OCI-M2 (cell line): ENCODE measurements at regions not wholly inside any gene's neighbourhood (a gene's known extent, or its start where the extent isn't known, plus 50 kb on each side); places are given as distances from the start of the nearest gene placed in this dataset.
"Not testable (repeated sequence)": the region's sequence is repeated elsewhere in the genome, so short reads cannot be mapped to it uniquely, and the experiment has no call there.

Source experiments
- DNase-seq: peaks from one replicate; lab custom pipeline; 2025; ENCODE audit not compliant: unreplicated experiment; lab: John Stamatoyannopoulos, UW

GRCh38 chr5:105168806-105169205 is 1606.2 kb upstream of the NUDT12 start:
- DNase-seq, result no peak

GRCh38 chr5:105167092-105167491 is 1604.5 kb upstream of the NUDT12 start:
- DNase-seq, result no peak

GRCh38 chr5:105163547-105163946 is 1601.0 kb upstream of the NUDT12 start:
- no peak for DNase-seq

GRCh38 chr5:105162557-105162956 is 1600.0 kb upstream of the NUDT12 start:
- not testable (repeated sequence) for DNase-seq

- no peak for DNase-seq
Measured at GRCh38 chr5:105158526-105158925, 1595.9 kb upstream of the NUDT12 start.

- no peak for DNase-seq
Measured at GRCh38 chr5:105150323-105150722, 1587.7 kb upstream of the NUDT12 start.

- no peak for DNase-seq
Measured at GRCh38 chr5:105146867-105147266, 1584.3 kb upstream of the NUDT12 start.

- DNase-seq, result no peak
Measured at GRCh38 chr5:105145152-105145551, 1582.6 kb upstream of the NUDT12 start.

- no peak for DNase-seq
Measured at GRCh38 chr5:105134328-105134727, 1571.7 kb upstream of the NUDT12 start.

- DNase-seq, result no peak
Measured at GRCh38 chr5:105133087-105133486, 1570.5 kb upstream of the NUDT12 start.

GRCh38 chr5:105132581-105132980 is 1570.0 kb upstream of the NUDT12 start:
- no peak for DNase-seq

- DNase-seq, result no peak
Measured at GRCh38 chr5:105131045-105131444, 1568.5 kb upstream of the NUDT12 start.

- no peak for DNase-seq
Measured at GRCh38 chr5:105101577-105101976, 1539.0 kb upstream of the NUDT12 start.

GRCh38 chr5:105088961-105089360 is 1526.4 kb upstream of the NUDT12 start:
- no peak for DNase-seq

- DNase-seq, result no peak
Measured at GRCh38 chr5:105088102-105088501, 1525.5 kb upstream of the NUDT12 start.

- DNase-seq, result no peak
Measured at GRCh38 chr5:105057893-105058292, 1495.3 kb upstream of the NUDT12 start.

- no peak for DNase-seq
Measured at GRCh38 chr5:105057001-105057436, 1494.4 kb upstream of the NUDT12 start.

GRCh38 chr5:105054406-105054805 is 1491.8 kb upstream of the NUDT12 start:
- DNase-seq, result no peak

- DNase-seq, result no peak
Measured at GRCh38 chr5:105042623-105043022, 1480.0 kb upstream of the NUDT12 start.

- not testable (repeated sequence) for DNase-seq
Measured at GRCh38 chr5:105036814-105037213, 1474.2 kb upstream of the NUDT12 start.

- DNase-seq, result no peak
Measured at GRCh38 chr5:105034401-105034763, 1471.8 kb upstream of the NUDT12 start.

GRCh38 chr5:105033637-105034400 is 1471.2 kb upstream of the NUDT12 start:
- no peak for DNase-seq

GRCh38 chr5:105032917-105033316 is 1470.3 kb upstream of the NUDT12 start:
- DNase-seq, result no peak
